ENCODE measurements at regions not wholly inside any gene's neighbourhood (a gene's known extent, or its start where the extent isn't known, plus 50 kb on each side); places are given as distances from the start of the nearest gene placed in this dataset.

GRCh38 chr13:109698779-109699178, 87.6 kb downstream of the IRS2 start:
- no peak for ATAC-seq

GRCh38 chr13:109697936-109698335, 88.4 kb downstream of the IRS2 start:
- no peak for DNase-seq (ENCODE audit: low spot score)
- CTCF ChIA-PET: no interaction called here
- Mint-ChIP-seq H3K9me3 (no peaks in the 10 kb centered on the region), H3K27ac (no peak overlapping the region), H3K36me3 (no peaks in the 10 kb centered on the region), H3K4me1 (peaks cover 8% of the 10 kb centered on the region), H3K4me3 (no peak overlapping the region), H3K27me3 (ENCODE audit: low read depth) (no peaks in the 10 kb centered on the region)
- POLR2A ChIA-PET: no interaction called here
- TF ChIP-seq MXD4 (CRISPR knock-in tag; IDR thresholded peaks at IDR 0.05; ENCODE audit: borderline replicate concordance) (no peak), ZMAT4 (CRISPR knock-in tag; IDR thresholded peaks at IDR 0.05) (no peak), ZNF512 (CRISPR knock-in tag; IDR thresholded peaks at IDR 0.05; ENCODE audit: borderline replicate concordance) (no peak), ZNF423 (CRISPR knock-in tag; IDR thresholded peaks at IDR 0.05) (no peak), AFF4 (CRISPR knock-in tag; IDR thresholded peaks at IDR 0.05; ENCODE audit: borderline replicate concordance) (no peak), ATF3 (CRISPR knock-in tag; conservative IDR thresholded peaks at IDR 0.05) (no peak), CTCF (IDR thresholded peaks at IDR 0.05) (no peak), PREB (CRISPR knock-in tag; IDR thresholded peaks at IDR 0.05; ENCODE audit: borderline replicate concordance) (no peak), ZNF396 (CRISPR knock-in tag; IDR thresholded peaks at IDR 0.05; ENCODE audit: borderline replicate concordance) (no peak), E2F5 (CRISPR knock-in tag; IDR thresholded peaks at IDR 0.05) (no peak), NR3C1 (CRISPR knock-in tag; conservative IDR thresholded peaks at IDR 0.05; ENCODE audit: low read depth) (no peak), ZBTB43 (CRISPR knock-in tag; IDR thresholded peaks at IDR 0.05) (no peak), PRRX2 (CRISPR knock-in tag; IDR thresholded peaks at IDR 0.05) (no peak), ZBTB21 (CRISPR knock-in tag; IDR thresholded peaks at IDR 0.05; ENCODE audit: borderline replicate concordance) (no peak)
- no peak for ATAC-seq

More at GRCh38 chr13:109698779-109699178, 87.6 kb downstream of the IRS2 start:
- Mint-ChIP-seq H3K27me3 (ENCODE audit: low read depth) (no peaks in the 10 kb centered on the region), H3K4me3 (no peak overlapping the region), H3K4me1 (peaks cover 8% of the 10 kb centered on the region), H3K36me3 (no peaks in the 10 kb centered on the region; the same call in 1 of the 2 replicates), H3K9me3 (peaks cover 7% of the 10 kb centered on the region), H3K27ac (no peak overlapping the region)
- TF ChIP-seq CTCF (IDR thresholded peaks at IDR 0.05): no peak
- no peak for TF ChIP-seq NR2C2 (CRISPR knock-in tag; IDR thresholded peaks at IDR 0.05)
- no peak for TF ChIP-seq ZNF263 (CRISPR knock-in tag; IDR thresholded peaks at IDR 0.05; ENCODE audit: low read depth)
- TF ChIP-seq ZBTB21 (CRISPR knock-in tag; IDR thresholded peaks at IDR 0.05; ENCODE audit: borderline replicate concordance): no peak
- no peak for TF ChIP-seq ATF1 (CRISPR knock-in tag; IDR thresholded peaks at IDR 0.05)
- ChIA-PET POLR2A (no interaction called here), CTCF (interaction anchor here (0.6 kb wide), 1 partner anchor 25 kb away, joined by 3 read pairs; no protein-coding TSS in a partner anchor)
- no peak for DNase-seq (ENCODE audit: low spot score)
